Liver (tissue), 3 donors: ENCODE measurements at regions not wholly inside any gene's neighbourhood (a gene's known extent, or its start where the extent isn't known, plus 50 kb on each side); places are given as distances from the start of the nearest gene placed in this dataset.

ENCODE experiments used
- RXRA ChIP-seq, 2 donors: IDR thresholded peaks; 2 replicates each; pipeline ENCODE4 v1.6.1; 2017 to 2018; ENCODE audit warnings: antibody characterized with exemption in 2 of 2, mild to moderate bottlenecking in 1 of 2
- TF ChIP-seq, protein P1 (sequence below): fragments of 150-350 bp; IDR thresholded peaks from 2 replicates; pipeline ENCODE4 v1.5.1; 2017; ENCODE audit warnings: improper control_type of control experiment, low read depth, low read length; ENCODE audit not compliant: missing input control
- donor health status: healthy.
- donor health status: healthy.

DNA sequence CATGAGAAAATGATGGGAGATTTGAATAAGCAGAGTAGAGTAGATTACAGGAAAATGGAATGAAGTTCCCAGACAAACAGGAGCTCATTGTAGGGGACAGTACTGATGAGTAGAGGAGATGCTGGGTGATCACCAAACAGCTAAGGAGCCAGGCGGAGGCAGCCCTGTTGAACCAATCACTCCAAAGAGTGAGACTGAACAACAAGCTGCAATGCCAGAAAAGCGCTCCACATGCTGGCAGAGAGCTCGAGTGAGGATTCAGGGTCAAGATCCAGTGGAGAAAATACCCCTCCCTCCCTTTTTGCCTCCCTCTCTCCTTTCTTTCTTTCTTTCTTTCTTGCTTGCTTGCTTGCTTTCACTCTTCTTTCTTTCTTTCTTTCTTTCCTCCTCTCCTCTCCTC lies 133.3 kb downstream of the PFKFB3 start:
- TF ChIP-seq, protein P1, sequence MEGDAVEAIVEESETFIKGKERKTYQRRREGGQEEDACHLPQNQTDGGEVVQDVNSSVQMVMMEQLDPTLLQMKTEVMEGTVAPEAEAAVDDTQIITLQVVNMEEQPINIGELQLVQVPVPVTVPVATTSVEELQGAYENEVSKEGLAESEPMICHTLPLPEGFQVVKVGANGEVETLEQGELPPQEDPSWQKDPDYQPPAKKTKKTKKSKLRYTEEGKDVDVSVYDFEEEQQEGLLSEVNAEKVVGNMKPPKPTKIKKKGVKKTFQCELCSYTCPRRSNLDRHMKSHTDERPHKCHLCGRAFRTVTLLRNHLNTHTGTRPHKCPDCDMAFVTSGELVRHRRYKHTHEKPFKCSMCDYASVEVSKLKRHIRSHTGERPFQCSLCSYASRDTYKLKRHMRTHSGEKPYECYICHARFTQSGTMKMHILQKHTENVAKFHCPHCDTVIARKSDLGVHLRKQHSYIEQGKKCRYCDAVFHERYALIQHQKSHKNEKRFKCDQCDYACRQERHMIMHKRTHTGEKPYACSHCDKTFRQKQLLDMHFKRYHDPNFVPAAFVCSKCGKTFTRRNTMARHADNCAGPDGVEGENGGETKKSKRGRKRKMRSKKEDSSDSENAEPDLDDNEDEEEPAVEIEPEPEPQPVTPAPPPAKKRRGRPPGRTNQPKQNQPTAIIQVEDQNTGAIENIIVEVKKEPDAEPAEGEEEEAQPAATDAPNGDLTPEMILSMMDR = no peak
- no peak for TF ChIP-seq RXRA (IDR thresholded peaks at IDR 0.05)
